Neuronal stem cell (in vitro differentiated cells): ENCODE measurements at regions not wholly inside any gene's neighbourhood (a gene's known extent, or its start where the extent isn't known, plus 50 kb on each side); places are given as distances from the start of the nearest gene placed in this dataset.
"Not testable (repeated sequence)": the region's sequence is repeated elsewhere in the genome, so short reads cannot be mapped to it uniquely, and the experiment has no call there.

Source experiments
- DNase-seq: peaks from one replicate; pipeline ENCODE4 v3.0.0-alpha.2; 2013; ENCODE audit warnings: low spot score
- H2AFZ ChIP-seq: one replicate; pipeline ENCODE4 v1.6.1; 2013; ENCODE audit warnings: mild to moderate bottlenecking, low read length, inconsistent platforms
- H2AK5ac ChIP-seq: 2 replicates; pipeline ENCODE4 v1.6.1; 2013; ENCODE audit warnings: low read depth, mild to moderate bottlenecking, inconsistent platforms, low read length, moderate library complexity, mixed read lengths
- H2BK120ac ChIP-seq: 2 replicates; pipeline ENCODE4 v1.6.1; 2013; ENCODE audit warnings: low read depth, mild to moderate bottlenecking, inconsistent platforms, low read length, moderate library complexity, mixed read lengths
- H2BK12ac ChIP-seq: one replicate; pipeline ENCODE4 v1.6.1; 2013; ENCODE audit warnings: low read length, inconsistent platforms
- H2BK15ac ChIP-seq: 2 replicates; pipeline ENCODE4 v1.6.1; 2013; ENCODE audit warnings: mild to moderate bottlenecking, low read length, inconsistent platforms, mixed read lengths
- H2BK5ac ChIP-seq: one replicate; pipeline ENCODE4 v1.6.1; 2013; ENCODE audit warnings: inconsistent platforms, mild to moderate bottlenecking, low read length, moderate library complexity
- H3K14ac ChIP-seq: one replicate; pipeline ENCODE4 v1.6.1; 2013; ENCODE audit warnings: low read length, inconsistent platforms
- H3K18ac ChIP-seq: 2 replicates; pipeline ENCODE4 v1.6.1; 2013; ENCODE audit warnings: low read length, inconsistent platforms
- H3K23ac ChIP-seq: 2 replicates; pipeline ENCODE4 v1.6.1; 2013; ENCODE audit warnings: low read depth, mild to moderate bottlenecking, mixed read lengths, low read length, inconsistent platforms; ENCODE audit not compliant: poor library complexity
- H3K27ac ChIP-seq: replicated peaks from 3 replicates; pipeline ENCODE4 v1.5.1; 2013; ENCODE audit warnings: low read length, inconsistent platforms
- H3K27me3 ChIP-seq, 3 experiments: 2 replicates each; pipeline ENCODE4 v1.6.1; 2013; ENCODE audit warnings: low read length in 3 of 3, mild to moderate bottlenecking in 2 of 3, inconsistent platforms in 1 of 3, low read depth in 1 of 3, mixed read lengths in 1 of 3, moderate library complexity in 1 of 3; ENCODE audit not compliant: control insufficient read depth in 3 of 3, insufficient read depth in 3 of 3
- H3K36me3 ChIP-seq, 2 donors: replicated peaks in 1 of 2; 2 replicates each; pipeline ENCODE4 v1.6.1; 2013; ENCODE audit warnings: low read length in 2 of 2; ENCODE audit not compliant: control insufficient read depth in 2 of 2, insufficient read depth in 2 of 2
- H3K4ac ChIP-seq: 2 replicates; pipeline ENCODE4 v1.6.1; 2013; ENCODE audit warnings: inconsistent platforms, mild to moderate bottlenecking, low read length, moderate library complexity
- H3K4me1 ChIP-seq, 2 donors: 1 replicate in 1 of 2; 2 replicates in 1 of 2; pipeline ENCODE4 v1.6.1; 2013; ENCODE audit warnings: low read length in 2 of 2, low read depth in 1 of 2; ENCODE audit not compliant: control insufficient read depth in 2 of 2, insufficient read depth in 1 of 2
- H3K4me2 ChIP-seq: one replicate; pipeline ENCODE4 v1.6.1; 2013; ENCODE audit warnings: mild to moderate bottlenecking, low read length, inconsistent platforms; ENCODE audit not compliant: insufficient read depth, poor library complexity, severe bottlenecking
- H3K4me3 ChIP-seq, 2 donors: 2 replicates each; pipeline ENCODE4 v1.5.1; 2013; ENCODE audit warnings: low read length in 2 of 2, mild to moderate bottlenecking in 2 of 2, inconsistent platforms in 1 of 2, moderate library complexity in 1 of 2
- H3K79me1 ChIP-seq: one replicate; pipeline ENCODE4 v1.6.1; 2013; ENCODE audit warnings: low read depth, mild to moderate bottlenecking, inconsistent platforms, low read length, moderate library complexity
- H3K9ac ChIP-seq: one replicate; pipeline ENCODE4 v1.6.1; 2013; ENCODE audit warnings: mild to moderate bottlenecking, low read depth, low read length, inconsistent platforms; ENCODE audit not compliant: poor library complexity
- H3K9me3 ChIP-seq, 2 donors: replicated peaks in 1 of 2; 2 replicates each; pipeline versions ENCODE3 to v1.6.1; 2013; ENCODE audit warnings: low read length in 2 of 2, mild to moderate bottlenecking in 2 of 2, inconsistent platforms in 1 of 2, low read depth in 1 of 2, mixed read lengths in 1 of 2, moderate library complexity in 1 of 2; ENCODE audit not compliant: control insufficient read depth in 2 of 2, insufficient read depth in 1 of 2
- H4K8ac ChIP-seq: one replicate; pipeline ENCODE4 v1.6.1; 2013; ENCODE audit warnings: low read depth, mild to moderate bottlenecking, inconsistent platforms, low read length, moderate library complexity
- H4K91ac ChIP-seq: one replicate; pipeline ENCODE4 v1.6.1; 2013; ENCODE audit warnings: low read length, low read depth, mild to moderate bottlenecking, inconsistent platforms; ENCODE audit not compliant: poor library complexity
- WGBS, 2 donors: extraction: QIAGEN DNeasy Blood & Tissue Kit; methylation state at CpG; one replicate each; pipeline ENCODE4 v1.1.7; 2013; ENCODE audit warnings: missing lambda C conversion rate in 2 of 2, mixed read lengths in 1 of 2; ENCODE audit not compliant: insufficient read length in 2 of 2, insufficient replicate concordance in 1 of 2; ENCODE audit errors: extremely low coverage in 2 of 2; 5-methylcytosine and 5-hydroxymethylcytosine counted together

GRCh38 chr11:71746263-71746662 lies 86.7 kb upstream of the DEFB108B start:
- not testable (repeated sequence) for H3K18ac ChIP-seq, H3K36me3 ChIP-seq, H4K91ac ChIP-seq, H3K4me1 ChIP-seq, H3K9ac ChIP-seq, H3K4me3 ChIP-seq, H4K8ac ChIP-seq, H2BK5ac ChIP-seq, H2AFZ ChIP-seq, H3K23ac ChIP-seq, H3K27ac ChIP-seq, H3K4me2 ChIP-seq, H2BK15ac ChIP-seq, H3K27me3 ChIP-seq, H3K14ac ChIP-seq, H2BK120ac ChIP-seq, H2AK5ac ChIP-seq, DNase-seq, H2BK12ac ChIP-seq, H3K9me3 ChIP-seq, H3K79me1 ChIP-seq, H3K4ac ChIP-seq
- WGBS, 2 donors: no CpG with 5 or more reads among the region's 5 CpGs

DNA sequence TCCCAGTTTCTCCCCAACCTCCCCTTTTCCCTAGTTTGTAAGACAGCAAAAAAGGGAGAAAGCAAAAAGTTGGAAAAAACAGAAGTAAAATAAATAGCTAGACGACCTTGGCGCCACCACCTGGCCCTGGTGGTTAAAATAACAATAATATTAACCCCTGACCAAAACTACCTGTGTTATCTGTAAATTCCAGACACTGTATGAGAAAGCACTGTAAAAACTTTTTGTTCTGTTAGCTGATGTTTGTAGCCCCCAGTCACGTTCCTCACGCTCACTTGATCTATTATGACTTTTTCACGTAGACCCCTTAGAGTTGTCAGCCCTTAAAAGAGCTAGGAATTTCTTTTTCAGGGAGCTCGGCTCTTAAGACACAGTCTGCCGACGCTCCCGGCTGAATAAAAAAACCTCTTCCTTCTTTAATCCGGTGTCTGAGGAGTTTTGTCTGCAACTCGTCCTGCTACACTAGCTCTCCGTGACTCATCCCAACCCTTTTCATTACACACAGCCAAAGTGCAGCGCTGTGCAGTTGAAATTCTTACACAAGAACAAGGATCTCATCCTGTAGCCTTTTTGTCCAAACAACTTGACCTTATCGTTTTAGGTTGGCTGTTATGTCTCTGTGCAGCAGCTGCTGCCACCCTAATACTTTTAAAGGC lies 83.9 kb upstream of the DEFB108B start:
- H2BK15ac ChIP-seq, H4K8ac ChIP-seq, H2AFZ ChIP-seq, H3K4me3 ChIP-seq, H3K36me3 ChIP-seq, H3K4ac ChIP-seq, H2BK120ac ChIP-seq, H3K27ac ChIP-seq, H3K27me3 ChIP-seq, H2AK5ac ChIP-seq, H3K18ac ChIP-seq, H4K91ac ChIP-seq, H3K9ac ChIP-seq, H2BK5ac ChIP-seq, H3K4me2 ChIP-seq, H3K9me3 ChIP-seq, H2BK12ac ChIP-seq, H3K79me1 ChIP-seq, H3K14ac ChIP-seq, H3K4me1 ChIP-seq, H3K23ac ChIP-seq: not testable (repeated sequence)
- peak; percentile 3 for DNase-seq
- WGBS, 2 donors: no CpG with 5 or more reads among the region's 14 CpGs

DNA sequence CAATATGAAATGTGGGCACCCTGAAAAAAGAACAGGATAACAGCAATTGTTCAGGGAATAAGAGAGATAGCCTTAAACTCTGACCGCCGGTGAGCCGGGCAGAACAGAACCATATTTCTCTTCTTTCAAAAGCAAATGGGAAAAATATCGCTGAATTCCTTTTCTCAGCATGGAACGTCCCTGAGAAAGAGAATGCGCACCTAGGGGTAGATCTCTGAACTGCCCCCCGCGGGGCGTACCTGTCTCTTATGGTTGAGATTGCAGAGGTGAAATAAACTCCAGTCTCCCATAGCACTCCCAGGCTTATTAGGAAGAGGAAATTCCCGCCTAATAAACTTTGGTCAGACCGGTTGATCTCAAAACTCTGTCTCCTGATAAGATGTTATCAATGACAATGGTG lies 82.1 kb upstream of the DEFB108B start:
- WGBS, 2 donors: no CpG with 5 or more reads among the region's 11 CpGs
- H3K23ac ChIP-seq, H3K4me1 ChIP-seq, H2BK12ac ChIP-seq, H3K9ac ChIP-seq, H3K36me3 ChIP-seq, H2AK5ac ChIP-seq, H3K27ac ChIP-seq, H2BK120ac ChIP-seq, H3K18ac ChIP-seq, H2BK15ac ChIP-seq, H3K4ac ChIP-seq, H3K4me3 ChIP-seq, DNase-seq, H3K4me2 ChIP-seq, H3K14ac ChIP-seq, H4K8ac ChIP-seq, H3K27me3 ChIP-seq, H3K9me3 ChIP-seq, H2AFZ ChIP-seq, H4K91ac ChIP-seq, H2BK5ac ChIP-seq, H3K79me1 ChIP-seq: not testable (repeated sequence)

GRCh38 chr11:71764695-71765491 lies 68.1 kb upstream of the DEFB108B start:
- H3K27me3 ChIP-seq, H2BK15ac ChIP-seq, H2BK120ac ChIP-seq, H4K8ac ChIP-seq, H3K79me1 ChIP-seq, H2AK5ac ChIP-seq, H3K18ac ChIP-seq, H3K4me1 ChIP-seq, H4K91ac ChIP-seq, H3K4me2 ChIP-seq, H3K36me3 ChIP-seq, H3K4me3 ChIP-seq, H3K23ac ChIP-seq, H2BK5ac ChIP-seq, H2BK12ac ChIP-seq, H2AFZ ChIP-seq, H3K9ac ChIP-seq, H3K27ac ChIP-seq, DNase-seq, H3K4ac ChIP-seq, H3K14ac ChIP-seq, H3K9me3 ChIP-seq: not testable (repeated sequence)
- no CpG with 5 or more reads among the region's 20 CpGs for WGBS, 2 donors
